NCI-H345 treated with DMSO at 0.1 percent for 48 hours (cell line): ENCODE measurements at regions not wholly inside any gene's neighbourhood (a gene's known extent, or its start where the extent isn't known, plus 50 kb on each side); places are given as distances from the start of the nearest gene placed in this dataset.
"Not testable (repeated sequence)": the region's sequence is repeated elsewhere in the genome, so short reads cannot be mapped to it uniquely, and the experiment has no call there.

Source experiments
- DNase-seq: peaks from one replicate; lab custom pipeline; 2025; ENCODE audit not compliant: unreplicated experiment; lab: John Stamatoyannopoulos, UW

DNA sequence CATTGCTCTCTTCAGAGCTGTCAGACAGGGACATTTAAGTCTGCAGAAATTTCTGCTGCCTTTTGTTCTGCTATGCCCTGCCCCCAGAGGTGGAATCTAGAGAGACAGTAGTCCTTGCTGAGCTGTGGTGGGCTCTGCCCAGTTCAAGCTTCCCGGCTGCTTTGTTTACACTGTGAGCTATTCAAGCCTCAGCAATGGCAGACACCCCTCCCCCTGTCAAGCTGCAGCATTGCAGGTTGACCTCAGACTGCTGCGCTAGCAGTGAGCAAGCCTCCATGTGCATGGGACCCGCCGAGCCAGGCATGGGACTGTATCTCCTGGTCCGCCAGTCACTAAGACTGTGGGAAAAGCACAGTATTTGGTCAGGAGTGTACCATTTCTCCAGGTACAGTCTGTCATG, 53.6 kb upstream of the MAPK10 start:
- DNase-seq, result not testable (repeated sequence)

DNA sequence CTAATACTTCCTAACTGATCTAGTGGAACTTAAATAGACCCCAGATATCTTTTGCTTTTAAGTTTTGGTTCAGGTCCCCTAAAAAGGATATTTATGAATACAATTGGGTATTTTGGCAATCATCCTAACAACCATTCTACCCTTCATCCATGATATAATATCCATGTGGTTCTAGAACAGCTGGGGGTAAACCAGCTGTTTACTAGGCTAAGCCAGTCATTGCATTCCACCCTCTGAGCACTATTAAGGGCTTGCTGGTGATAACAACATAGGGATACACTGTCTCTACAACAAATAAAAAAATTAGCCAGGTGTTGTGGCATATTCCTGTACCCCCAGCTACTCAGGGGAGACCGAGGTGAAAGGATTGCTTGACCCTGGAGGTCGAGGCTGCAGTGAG, 54.8 kb upstream of the MAPK10 start:
- DNase-seq, result no peak

DNA sequence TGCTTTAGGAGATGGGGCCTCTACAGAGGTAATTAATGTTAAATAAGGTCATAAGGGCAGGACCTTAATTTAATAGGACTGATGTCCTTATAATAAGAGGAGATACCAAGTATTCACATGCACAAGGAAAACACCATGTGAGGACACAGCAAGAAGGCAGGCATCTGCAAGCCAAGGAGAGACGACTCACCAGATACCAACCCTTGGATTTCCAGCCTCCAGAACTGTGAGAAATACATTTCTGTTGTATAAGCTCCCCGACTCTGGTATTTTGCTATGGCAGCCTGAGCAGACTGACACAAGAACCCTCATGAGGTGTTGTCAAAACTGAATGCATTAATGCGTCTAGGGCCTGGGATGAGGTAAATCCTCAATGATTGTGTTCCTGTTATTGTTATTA, 56.2 kb upstream of the MAPK10 start:
- no peak for DNase-seq

DNA sequence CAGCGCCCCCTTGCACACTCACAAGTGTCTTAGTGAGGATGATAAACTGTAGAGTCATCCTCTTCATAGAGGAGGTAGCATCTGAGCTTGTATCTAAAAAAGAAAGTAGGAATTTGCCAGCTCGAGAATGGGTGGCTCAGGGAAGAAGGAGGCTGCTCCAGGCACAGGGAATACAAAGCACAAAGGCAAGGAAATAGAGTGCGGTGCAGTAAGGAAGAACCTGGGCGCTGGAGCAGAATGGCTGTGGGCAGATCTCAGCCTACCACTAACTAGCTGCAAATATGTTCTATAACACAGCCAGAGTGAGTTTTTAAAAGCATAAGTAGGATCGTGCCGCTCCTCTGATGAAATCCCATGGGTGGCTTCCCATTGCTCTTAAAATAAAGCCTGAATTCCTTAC, 61.6 kb upstream of the MAPK10 start:
- DNase-seq, result no peak

DNA sequence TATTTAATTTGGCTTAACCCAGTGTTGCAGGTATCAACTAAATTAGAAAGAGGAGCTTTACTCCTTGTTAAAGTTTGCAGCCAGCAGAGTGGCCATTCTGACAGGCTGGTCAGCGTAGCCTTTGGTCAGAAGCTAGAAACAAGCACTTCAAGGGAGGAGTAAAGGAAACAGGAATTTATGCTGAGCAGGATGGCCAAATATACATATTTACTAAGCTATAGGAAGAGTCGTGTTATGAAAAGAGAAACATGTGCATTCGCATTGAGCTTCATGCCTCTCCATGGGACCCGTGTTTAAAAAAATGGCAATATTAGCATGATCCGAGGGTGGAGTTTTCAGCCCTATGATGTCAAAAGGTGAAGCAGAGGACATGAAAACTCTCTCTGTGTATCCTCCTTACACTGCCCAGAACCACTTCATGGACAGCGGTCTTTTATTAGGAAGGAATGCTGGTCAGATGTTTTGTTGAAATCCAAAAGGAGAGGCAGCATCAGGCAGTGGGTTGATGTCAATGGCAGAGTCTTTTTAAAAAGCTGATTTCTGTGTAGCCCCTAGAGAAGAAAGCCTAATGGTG, 71.8 kb upstream of the MAPK10 start:
- DNase-seq, result no peak

DNA sequence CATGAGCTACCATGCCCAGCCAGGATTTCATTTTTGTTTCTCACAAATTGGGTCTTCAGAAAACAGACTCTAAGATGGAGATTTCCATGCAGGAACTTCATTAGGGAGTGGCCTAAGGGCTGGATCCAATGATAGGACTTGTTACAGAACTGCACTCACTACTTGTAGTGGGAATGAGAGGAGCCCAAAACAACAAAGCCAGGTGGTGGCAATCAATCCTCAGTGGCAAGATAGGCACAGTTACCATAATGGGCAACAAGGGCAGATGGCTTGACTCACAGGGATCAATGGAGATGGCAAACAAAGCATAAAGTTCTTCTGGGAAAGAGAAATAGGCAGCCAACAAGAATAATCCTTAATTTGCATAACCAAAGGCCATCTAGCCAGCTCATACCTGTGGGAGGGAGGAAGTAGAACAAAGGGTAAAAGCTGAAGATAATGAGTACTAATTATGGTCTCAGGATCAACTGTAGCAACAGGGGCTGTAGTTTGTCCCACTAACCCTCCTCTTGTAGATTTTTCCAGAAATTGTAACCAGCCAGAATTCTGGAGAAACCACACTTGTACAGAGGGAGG, 72.8 kb upstream of the MAPK10 start:
- no peak for DNase-seq

DNA sequence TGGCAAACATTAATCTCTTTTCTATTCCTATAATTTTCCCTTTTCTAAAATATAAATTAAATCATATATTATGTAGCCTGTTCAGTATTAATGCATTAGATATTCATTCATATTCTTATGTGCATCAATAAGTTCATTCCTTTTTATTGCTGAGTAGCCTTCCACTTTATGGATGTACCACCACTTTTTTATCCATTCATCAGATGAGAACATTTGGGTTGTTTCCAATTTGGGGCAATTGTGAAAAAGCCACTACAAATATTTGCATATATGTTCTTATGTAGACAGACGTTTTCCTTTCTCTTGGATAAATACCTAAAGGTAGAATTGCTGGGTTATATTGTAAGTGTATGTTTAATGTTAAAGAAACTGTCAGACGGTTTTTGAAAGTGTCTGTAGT, 79.4 kb upstream of the MAPK10 start:
- DNase-seq, result no peak

DNA sequence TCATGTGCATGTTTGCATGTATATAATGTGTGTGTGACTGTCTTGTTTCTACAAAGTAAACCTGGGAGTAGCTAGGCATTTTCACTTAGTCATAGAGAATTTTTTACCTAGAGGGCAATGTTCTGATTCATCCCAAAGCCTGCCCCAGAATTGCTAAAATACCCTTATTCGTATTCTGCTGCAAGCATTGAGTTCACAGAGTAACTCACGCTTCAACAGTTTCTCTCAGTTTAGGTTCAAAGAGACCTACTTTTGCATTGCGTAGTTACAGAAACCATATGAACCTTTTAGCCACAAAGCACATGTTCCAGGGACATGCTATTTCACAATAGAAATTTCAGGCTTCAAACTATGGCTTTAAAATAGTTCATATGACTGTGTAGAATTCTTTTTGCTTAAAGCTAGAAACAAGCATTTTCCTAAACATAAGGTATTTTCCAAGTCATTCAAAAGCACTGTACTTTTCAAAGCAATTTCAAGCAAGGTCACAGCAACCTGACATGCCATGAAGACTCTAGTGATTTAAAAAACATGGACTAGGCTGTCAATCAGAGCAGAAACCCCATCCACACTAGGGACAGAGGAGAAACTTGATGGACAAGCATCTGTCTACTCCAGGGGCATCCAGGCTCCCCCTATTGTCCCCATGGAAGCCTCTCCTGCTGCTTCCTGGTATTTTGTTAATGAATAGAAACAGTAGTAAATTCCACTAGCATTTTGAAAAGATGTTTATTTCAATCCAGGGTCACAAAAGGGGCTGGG, 81.5 kb upstream of the MAPK10 start:
- DNase-seq, result no peak

DNA sequence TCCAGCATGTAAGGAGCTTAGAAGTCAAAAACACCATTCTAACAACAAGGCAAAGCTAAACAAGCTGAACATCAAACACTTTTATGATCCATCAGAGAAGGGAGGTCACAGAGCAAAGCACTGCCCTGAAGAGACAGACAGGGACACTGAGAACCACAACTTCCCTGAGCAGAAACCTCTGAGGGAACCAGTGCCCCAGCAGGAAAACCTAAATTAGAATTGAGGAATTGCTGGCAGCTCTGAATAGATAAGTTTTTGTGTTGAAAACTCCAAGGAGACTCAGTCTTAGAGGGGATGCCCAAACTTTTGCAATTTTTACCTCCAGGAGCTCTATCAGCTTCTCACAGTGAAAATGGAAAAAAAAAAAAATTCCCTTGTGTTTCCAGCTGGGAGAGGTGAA, 83.0 kb upstream of the MAPK10 start:
- no peak for DNase-seq

DNA sequence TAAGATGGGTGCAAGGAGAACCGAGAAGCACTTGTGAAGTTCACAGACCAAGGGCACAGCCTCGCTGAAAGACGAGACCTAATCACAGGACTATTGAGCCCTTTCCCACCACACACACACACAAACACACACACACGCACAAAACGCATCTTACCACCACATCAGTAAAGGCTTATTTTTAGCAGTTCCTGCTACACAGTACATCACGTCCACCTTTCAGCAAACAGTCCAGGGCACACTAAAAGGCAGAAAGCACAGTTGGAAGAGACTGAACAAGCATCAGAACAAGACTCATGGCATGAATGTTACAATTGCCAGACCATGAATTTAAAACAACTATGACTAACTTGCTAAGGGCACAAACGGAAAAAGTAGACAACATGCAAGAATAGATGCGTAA, 83.6 kb upstream of the MAPK10 start:
- no peak for DNase-seq

DNA sequence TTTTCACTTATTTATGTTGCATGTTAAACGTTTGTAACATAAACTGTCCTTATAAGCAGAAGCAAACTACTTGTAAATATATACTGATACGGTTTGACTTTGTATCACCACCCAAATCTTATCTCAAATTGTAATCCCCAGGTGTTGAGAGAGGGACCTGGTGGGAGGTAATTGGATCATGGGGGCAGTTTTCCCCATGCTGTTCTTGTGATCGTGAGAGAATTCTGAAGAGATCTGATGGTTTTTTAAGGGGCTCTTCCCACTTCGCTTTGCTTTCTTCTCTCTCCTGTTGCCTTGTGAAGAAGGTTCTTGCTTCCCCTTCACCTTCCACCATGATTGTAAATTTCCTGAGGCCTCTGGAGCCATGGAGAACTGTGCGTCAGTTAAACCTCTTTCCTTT, 87.1 kb upstream of the MAPK10 start:
- no peak for DNase-seq

DNA sequence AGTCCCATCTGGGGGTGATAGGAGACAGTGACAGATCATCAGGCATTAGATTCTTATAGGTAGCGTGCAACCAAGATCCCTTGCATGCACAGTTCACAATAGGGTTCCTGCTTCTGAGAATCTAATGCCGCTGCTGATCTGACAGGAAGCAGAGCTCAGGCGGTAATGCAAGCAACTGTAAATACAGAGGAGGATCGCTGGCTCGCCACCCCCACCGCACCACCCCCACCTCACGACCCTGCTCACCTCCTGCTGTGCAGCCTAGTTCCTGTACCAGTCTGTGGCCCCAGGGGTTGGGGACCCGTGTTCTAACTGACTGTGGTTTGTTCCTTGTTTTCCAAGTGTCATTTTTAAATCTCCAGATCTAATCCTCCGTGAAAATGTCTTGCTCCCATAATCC, 89.0 kb upstream of the MAPK10 start:
- DNase-seq, result no peak

DNA sequence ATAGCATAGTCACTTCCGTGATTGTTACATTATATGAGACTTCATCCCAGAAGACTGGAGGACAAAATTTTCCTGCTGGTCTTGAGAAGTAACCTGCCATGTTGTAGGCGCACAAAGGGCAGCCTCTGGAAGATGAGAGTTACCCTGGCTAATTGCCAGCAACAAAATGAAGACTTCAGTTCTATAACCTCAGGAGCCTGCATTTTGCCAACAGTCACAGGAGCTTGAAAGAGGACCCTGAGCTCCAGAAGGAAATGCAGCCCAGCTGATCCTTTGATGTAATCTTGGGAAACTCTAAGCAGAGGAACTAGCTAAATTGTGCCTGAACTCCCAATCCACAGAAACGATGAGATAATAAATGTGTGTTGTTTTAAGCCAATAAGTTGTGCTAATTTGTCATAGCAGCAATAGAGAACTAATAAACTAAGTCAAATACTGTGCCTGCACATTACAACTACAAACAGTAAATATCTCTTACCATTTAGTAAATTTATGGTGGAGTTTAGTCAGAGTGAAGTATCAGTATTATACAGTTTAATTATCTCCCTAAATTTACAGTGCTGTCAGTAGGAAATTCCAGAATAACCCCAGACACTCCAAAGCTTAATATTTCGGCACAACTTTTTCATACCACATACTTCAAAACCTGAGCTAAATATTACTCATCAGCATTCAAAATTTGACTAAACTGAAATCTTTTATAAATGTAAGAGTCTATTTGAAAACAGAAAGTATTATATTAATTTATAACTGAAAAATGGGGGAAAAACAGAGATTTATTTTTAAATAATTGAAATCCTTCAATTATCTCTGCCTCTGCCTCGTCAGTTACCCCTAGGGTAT, 90.1 kb upstream of the MAPK10 start:
- DNase-seq, result no peak

DNA sequence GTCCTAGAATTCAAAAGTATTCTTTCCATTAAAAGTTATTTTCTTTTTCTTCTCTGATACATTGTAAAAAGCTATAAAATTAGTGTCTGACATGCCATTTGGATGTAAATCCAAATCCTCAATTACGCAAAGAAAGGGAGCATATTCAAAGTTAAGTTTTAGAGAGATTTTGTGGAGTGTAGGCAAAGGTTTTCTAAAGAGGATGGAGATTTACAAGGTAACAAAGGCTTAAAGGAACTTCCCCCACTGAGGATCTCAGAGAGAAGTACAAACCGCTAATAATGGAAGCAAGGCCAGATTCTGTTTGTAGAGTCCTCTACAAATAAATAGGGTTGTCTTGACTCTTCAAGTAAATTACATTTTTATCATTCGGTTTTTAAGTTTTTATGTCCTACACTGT, 91.0 kb upstream of the MAPK10 start:
- DNase-seq, result no peak

DNA sequence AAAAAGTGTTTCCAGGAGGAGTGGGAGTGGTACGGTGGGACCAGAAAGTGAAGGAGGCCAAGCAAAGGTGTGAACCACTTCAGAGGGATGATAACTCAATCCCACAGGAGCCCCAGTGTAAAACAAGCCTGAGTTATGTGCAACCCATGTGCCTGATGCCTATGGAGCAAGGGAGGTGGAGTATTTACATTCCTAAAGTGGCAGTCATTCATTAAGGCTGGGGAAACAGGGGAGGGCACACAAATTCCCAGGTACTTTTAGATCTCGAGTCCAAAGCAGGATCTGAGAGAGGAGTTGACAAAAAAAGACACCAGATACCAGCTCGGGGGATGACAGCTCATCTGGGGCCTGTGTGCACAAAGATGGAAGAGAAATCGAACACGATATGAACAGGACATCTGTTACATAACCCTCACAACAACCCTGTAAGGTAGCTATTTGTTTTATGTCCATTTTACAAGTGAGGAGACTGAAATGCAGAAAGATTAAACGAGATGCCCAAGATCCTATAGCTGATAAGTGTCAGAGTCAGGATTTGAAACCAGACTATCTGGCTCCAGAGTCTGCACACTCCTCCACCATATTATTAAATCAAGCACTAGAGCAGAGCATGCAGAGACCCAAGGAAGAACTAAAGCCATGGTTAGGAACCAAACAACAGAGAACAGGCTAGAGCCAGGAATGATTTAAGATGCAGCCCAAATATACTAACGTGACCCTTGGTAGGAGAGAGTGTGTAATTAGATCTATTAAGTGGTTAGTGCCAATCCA, 91.9 kb upstream of the MAPK10 start:
- DNase-seq, result no peak

DNA sequence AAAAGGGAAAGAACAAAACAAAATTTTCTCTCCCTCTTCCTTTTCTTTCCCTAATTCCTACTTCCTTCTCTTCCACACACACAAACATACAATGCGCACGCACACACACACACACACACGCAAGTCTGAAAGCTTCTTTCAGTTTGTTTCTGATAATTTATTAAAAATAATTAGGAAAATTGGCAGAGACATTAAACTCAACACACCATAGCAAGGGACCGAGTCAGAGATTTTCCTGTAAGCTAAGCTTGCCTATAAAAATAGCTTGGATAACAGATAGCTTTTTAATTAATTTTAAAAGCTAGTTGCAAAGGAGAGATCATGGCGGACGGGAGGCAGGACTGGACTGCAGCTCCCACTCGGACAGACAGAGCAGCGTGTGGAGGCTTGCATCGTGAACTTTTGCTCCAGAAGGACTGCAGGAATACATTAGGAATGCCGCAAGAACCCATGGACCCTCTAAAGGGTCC, 92.6 kb upstream of the MAPK10 start:
- no peak for DNase-seq

DNA sequence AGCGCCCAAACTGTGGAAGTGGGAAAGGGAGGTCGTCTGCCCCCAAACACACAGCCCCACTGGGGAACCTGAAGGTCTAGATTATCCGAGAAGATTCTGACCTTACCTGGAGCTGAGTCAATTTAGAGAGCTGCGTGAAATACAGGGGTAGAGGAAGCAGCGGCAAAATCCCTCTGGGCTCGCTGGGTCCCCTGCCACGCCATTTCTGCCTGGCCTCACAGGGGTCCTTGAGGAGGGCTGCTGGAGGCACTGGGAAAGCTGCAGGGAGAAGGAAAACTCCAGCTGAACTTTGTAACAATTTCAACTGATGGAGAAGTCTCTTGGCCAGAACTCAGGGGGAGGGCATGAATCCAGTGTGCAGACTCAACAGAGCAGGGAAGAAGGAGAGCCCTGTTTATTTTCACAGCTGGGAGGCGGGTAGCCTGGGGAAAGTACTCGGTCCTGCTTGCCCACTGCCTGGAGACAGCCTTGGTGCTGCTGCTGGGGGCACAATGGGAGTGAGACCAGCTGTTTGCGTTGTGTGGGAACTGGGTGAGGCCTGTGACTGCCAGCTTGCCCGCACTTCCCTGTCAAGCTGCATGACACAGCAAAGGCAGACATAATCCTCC, 93.2 kb upstream of the MAPK10 start:
- peak; percentile 25 for DNase-seq

DNA sequence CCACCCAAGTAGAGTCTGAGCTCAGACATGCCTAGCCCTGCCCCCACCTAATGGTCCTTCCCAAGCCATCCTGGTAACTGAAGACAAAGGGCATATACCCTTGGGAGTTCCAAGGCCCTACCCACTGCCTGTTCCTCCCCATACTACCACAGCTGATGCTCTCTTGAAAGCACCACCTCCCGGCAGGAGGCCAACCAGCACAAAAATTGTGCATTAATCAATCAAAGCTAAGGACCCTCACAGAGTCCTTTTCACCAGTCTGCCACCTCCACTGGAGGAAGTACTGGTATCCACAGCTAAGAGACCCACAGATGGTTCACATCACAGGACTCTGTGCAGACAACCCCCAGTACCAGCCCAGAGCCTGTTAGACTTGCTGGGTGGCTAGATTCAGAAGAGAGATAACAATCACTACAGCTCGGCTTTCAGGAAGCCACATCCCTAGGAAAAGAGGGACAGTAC, 93.8 kb upstream of the MAPK10 start:
- DNase-seq, result peak; percentile 28

DNA sequence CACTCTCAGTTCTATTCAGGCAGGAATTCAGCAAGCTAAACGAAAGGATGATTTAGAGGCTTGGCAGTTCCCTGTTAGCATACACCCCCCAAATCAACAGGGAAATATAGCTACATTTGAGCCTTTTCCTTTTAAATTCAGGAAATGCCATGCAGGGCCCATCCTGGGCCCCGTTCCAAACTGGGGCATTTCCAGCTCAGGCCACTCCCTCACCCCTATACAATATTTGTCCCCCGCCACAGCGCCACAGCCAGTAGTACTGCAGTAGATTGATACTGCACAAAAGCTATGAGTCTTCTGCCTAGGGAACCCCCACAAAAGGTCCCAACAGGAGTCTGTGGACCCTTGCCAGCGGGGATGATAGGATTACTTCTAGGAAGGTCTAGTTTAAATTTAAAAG, 102.0 kb upstream of the MAPK10 start:
- DNase-seq, result no peak

DNA sequence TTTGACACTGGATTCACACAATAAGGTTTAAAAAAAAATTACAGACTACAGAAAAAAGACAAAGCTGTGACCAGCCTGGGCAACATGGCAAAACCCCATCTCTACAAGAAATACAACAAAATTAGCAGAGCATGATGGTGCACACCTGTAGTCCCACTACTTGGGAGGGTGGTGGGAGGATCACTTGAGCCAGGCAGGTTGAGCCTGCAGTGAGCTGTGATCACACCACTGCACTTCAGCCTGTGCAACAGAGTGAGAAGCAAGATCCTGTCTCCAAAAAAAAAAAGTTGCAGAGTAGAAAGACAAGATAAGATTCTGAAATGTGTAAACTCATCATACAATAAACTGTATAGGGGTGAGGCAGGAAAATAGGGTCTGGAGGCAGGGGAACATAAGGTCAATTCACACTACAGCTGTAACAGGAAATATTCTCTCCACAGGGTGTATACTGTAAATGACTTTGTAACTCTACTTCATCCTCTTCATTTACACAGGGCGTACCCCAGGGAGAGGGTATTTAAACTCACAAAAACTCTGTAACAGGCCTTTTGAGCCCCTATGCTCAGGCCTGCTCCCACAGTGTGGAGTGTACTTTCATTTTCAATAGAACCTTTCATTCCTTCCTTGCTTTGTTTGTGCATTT, 112.6 kb upstream of the MAPK10 start:
- no peak for DNase-seq
